HuH-7.5 (cell line): ENCODE measurements at regions not wholly inside any gene's neighbourhood (a gene's known extent, or its start where the extent isn't known, plus 50 kb on each side); places are given as distances from the start of the nearest gene placed in this dataset.

Experiments
- DNase-seq: peaks from one replicate; pipeline ENCODE4 v3.0.0; 2011; ENCODE audit warnings: low spot score

GRCh38 chr14:101481557-101481956 lies 79.7 kb upstream of the DIO3 start:
- no peak for DNase-seq

- DNase-seq = no peak
Observed at GRCh38 chr14:101482066-101482465, 79.2 kb upstream of the DIO3 start.

- DNase-seq = no peak
Observed at GRCh38 chr14:101483829-101484228, 77.5 kb upstream of the DIO3 start.

GRCh38 chr14:101489092-101489760 lies 72.1 kb upstream of the DIO3 start:
- no peak for DNase-seq

GRCh38 chr14:101490771-101491170 lies 70.5 kb upstream of the DIO3 start:
- no peak for DNase-seq

GRCh38 chr14:101491841-101492240 lies 69.5 kb upstream of the DIO3 start:
- DNase-seq = no peak

- DNase-seq = no peak
Observed at GRCh38 chr14:101492716-101493115, 68.6 kb upstream of the DIO3 start.

GRCh38 chr14:101494826-101495225 lies 66.5 kb upstream of the DIO3 start:
- DNase-seq = no peak

- no peak for DNase-seq
Observed at GRCh38 chr14:101495284-101495683, 66.0 kb upstream of the DIO3 start.

- DNase-seq = no peak
Observed at GRCh38 chr14:101495827-101496775, 65.2 kb upstream of the DIO3 start.

GRCh38 chr14:101496776-101497683 lies 64.3 kb upstream of the DIO3 start:
- DNase-seq = no peak

GRCh38 chr14:101497684-101498525 lies 63.4 kb upstream of the DIO3 start:
- no peak for DNase-seq

- DNase-seq = no peak
Observed at GRCh38 chr14:101498526-101498860, 62.8 kb upstream of the DIO3 start.

GRCh38 chr14:101499080-101499479 lies 62.2 kb upstream of the DIO3 start:
- DNase-seq = no peak

- DNase-seq = no peak
Observed at GRCh38 chr14:101499513-101499912, 61.8 kb upstream of the DIO3 start.

- DNase-seq = no peak
Observed at GRCh38 chr14:101500061-101500460, 61.2 kb upstream of the DIO3 start.

GRCh38 chr14:101500681-101501080 lies 60.6 kb upstream of the DIO3 start:
- DNase-seq = no peak

GRCh38 chr14:101501341-101501740 lies 60.0 kb upstream of the DIO3 start:
- no peak for DNase-seq

GRCh38 chr14:101501858-101502615 lies 59.3 kb upstream of the DIO3 start:
- no peak for DNase-seq

GRCh38 chr14:101502761-101503392 lies 58.4 kb upstream of the DIO3 start:
- DNase-seq = no peak
